Natural killer cell (primary cell): ENCODE measurements at regions not wholly inside any gene's neighbourhood (a gene's known extent, or its start where the extent isn't known, plus 50 kb on each side); places are given as distances from the start of the nearest gene placed in this dataset.

Source experiments
- ATAC-seq, 3 donors: fragments of 150-1000 bp in 2 of 3; fragments of 200-7000 bp in 1 of 3; cut with Tn5 transposase; 1 replicate in 1 of 3; 2 replicates in 2 of 3; pipeline ENCODE4 v1.10.0; 2021; ENCODE audit warnings: mild to moderate bottlenecking in 2 of 3, moderate library complexity in 2 of 3
- DNase-seq, 2 donors: peaks; one replicate each; pipeline versions ENCODE4 v3.0.0 to v3.0.0-alpha.2; 2013 to 2021; ENCODE audit warnings: mixed read lengths in 1 of 2
- H3K27ac ChIP-seq: one replicate; pipeline ENCODE4 v1.5.1; 2013; ENCODE audit warnings: mild to moderate bottlenecking, low read length
- H3K27me3 ChIP-seq: one replicate; pipeline ENCODE4 v1.6.1; 2013; ENCODE audit warnings: low read length; ENCODE audit not compliant: control insufficient read depth, insufficient read depth
- H3K36me3 ChIP-seq: one replicate; pipeline ENCODE4 v1.6.1; 2013; ENCODE audit warnings: low read length; ENCODE audit not compliant: control insufficient read depth, insufficient read depth
- H3K4me1 ChIP-seq: one replicate; pipeline ENCODE4 v1.6.1; 2013; ENCODE audit warnings: low read length; ENCODE audit not compliant: control insufficient read depth, insufficient read depth
- H3K4me3 ChIP-seq: one replicate; pipeline ENCODE4 v1.5.1; 2013; ENCODE audit warnings: low read length
- H3K9me3 ChIP-seq: one replicate; pipeline ENCODE4 v1.6.1; 2013; ENCODE audit warnings: low read length; ENCODE audit not compliant: control insufficient read depth, insufficient read depth
- H3K27ac Mint-ChIP-seq, 2 donors: one replicate each; pipeline ENCODE4 v1.8.0; 2022; ENCODE audit warnings: mild to moderate bottlenecking in 2 of 2, mixed read lengths in 2 of 2, moderate library complexity in 1 of 2
- H3K27me3 Mint-ChIP-seq, 2 donors: one replicate each; pipeline ENCODE4 v1.8.0; 2022; ENCODE audit warnings: low read depth in 2 of 2, mixed read lengths in 2 of 2
- H3K36me3 Mint-ChIP-seq: one replicate; pipeline ENCODE4 v1.8.0; 2022; ENCODE audit warnings: mixed read lengths
- H3K4me1 Mint-ChIP-seq, 2 donors: one replicate each; pipeline ENCODE4 v1.8.0; 2022; ENCODE audit warnings: mixed read lengths in 2 of 2
- H3K4me3 Mint-ChIP-seq: one replicate; pipeline ENCODE4 v1.8.0; 2022; ENCODE audit warnings: mild to moderate bottlenecking, moderate library complexity, mixed read lengths
- H3K9me3 Mint-ChIP-seq, 2 donors: one replicate each; pipeline ENCODE4 v1.8.0; 2022; ENCODE audit warnings: mixed read lengths in 2 of 2
- CTCF ChIP-seq: fragments of 200-600 bp; IDR thresholded peaks from one replicate; pipeline ENCODE4 v1.8.0; 2022; ENCODE audit warnings: antibody characterized with exemption
- WGBS: methylation state at CpG from one replicate; pipeline ENCODE4 v1.1.7; 2013; ENCODE audit warnings: missing lambda C conversion rate; ENCODE audit not compliant: insufficient coverage; 5-methylcytosine and 5-hydroxymethylcytosine counted together
- intact Hi-C: fragments of 100-400 bp; cut with micrococcal nuclease; formaldehyde crosslinking; loops from one replicate; pipeline ENCODE4 v1.14.2; 2022

- H3K27me3 ChIP-seq, result no peaks in the 10 kb centered on the region
- Mint-ChIP-seq H3K4me1 (peaks cover 8 to 9% of the 10 kb centered on the region in 2 donors), H3K4me3 (no peak overlapping the region), H3K36me3 (no peaks in the 10 kb centered on the region), H3K27me3 (no peaks in the 10 kb centered on the region), H3K9me3 (no peaks in the 10 kb centered on the region), H3K27ac (no peak overlapping the region)
- H3K27ac ChIP-seq, result no peak overlapping the region
- no peaks in the 10 kb centered on the region for H3K9me3 ChIP-seq
- no peak for DNase-seq
- ATAC-seq, result no peak
- H3K4me1 ChIP-seq, result no peaks in the 10 kb centered on the region
- no peak overlapping the region for H3K4me3 ChIP-seq
- no peak for TF ChIP-seq CTCF
- intact Hi-C loops, result no loop called here
- WGBS, result 57% methylated on average over 1 of the region's 1 CpG
- H3K36me3 ChIP-seq, result no peaks in the 10 kb centered on the region
Measured at GRCh38 chr2:41417511-41417910, 630.3 kb upstream of the PKDCC start.

- H3K4me3 Mint-ChIP-seq, result no peak overlapping the region
- no peak overlapping the region for H3K27ac ChIP-seq
- H3K9me3 ChIP-seq, result no peaks in the 10 kb centered on the region
- H3K36me3 Mint-ChIP-seq, result no peaks in the 10 kb centered on the region
- intact Hi-C loops, result no loop called here
- ATAC-seq, result no peak
- no peaks in the 10 kb centered on the region for H3K27me3 Mint-ChIP-seq
- H3K4me1 ChIP-seq, result no peaks in the 10 kb centered on the region
- no peaks in the 10 kb centered on the region for H3K9me3 Mint-ChIP-seq
- H3K4me3 ChIP-seq, result no peak overlapping the region
- TF ChIP-seq CTCF, result no peak
- no peaks in the 10 kb centered on the region for H3K4me1 Mint-ChIP-seq
- H3K27ac Mint-ChIP-seq, result no peak overlapping the region
- 93% methylated on average over 2 of the region's 3 CpGs for WGBS
- no peaks in the 10 kb centered on the region for H3K27me3 ChIP-seq
- no peaks in the 10 kb centered on the region for H3K36me3 ChIP-seq
- no peak for DNase-seq
Measured at GRCh38 chr2:41420219-41420618, 627.6 kb upstream of the PKDCC start.

- no peaks in the 10 kb centered on the region for H3K4me1 ChIP-seq
- intact Hi-C loops, result no loop called here
- no peaks in the 10 kb centered on the region for H3K36me3 ChIP-seq
- H3K27me3 ChIP-seq, result no peaks in the 10 kb centered on the region
- H3K36me3 Mint-ChIP-seq, result no peaks in the 10 kb centered on the region
- 80% methylated on average over 1 of the region's 1 CpG for WGBS
- H3K27me3 Mint-ChIP-seq, result no peaks in the 10 kb centered on the region
- H3K4me1 Mint-ChIP-seq, result no peaks in the 10 kb centered on the region
- no peak for ATAC-seq
- H3K9me3 Mint-ChIP-seq, result no peaks in the 10 kb centered on the region
- TF ChIP-seq CTCF, result no peak
- H3K27ac ChIP-seq, result no peak overlapping the region
- H3K4me3 ChIP-seq, result no peak overlapping the region
- no peak overlapping the region for H3K27ac Mint-ChIP-seq
- DNase-seq, result no peak
- H3K9me3 ChIP-seq, result no peaks in the 10 kb centered on the region
- H3K4me3 Mint-ChIP-seq, result no peak overlapping the region
Measured at GRCh38 chr2:41420872-41421271, 626.9 kb upstream of the PKDCC start.

GRCh38 chr2:41431756-41432155 lies 616.1 kb upstream of the PKDCC start:
- Histone ChIP-seq H3K4me1 (no peaks in the 10 kb centered on the region), H3K27me3 (no peaks in the 10 kb centered on the region), H3K4me3 (no peak overlapping the region), H3K27ac (no peak overlapping the region), H3K9me3 (no peaks in the 10 kb centered on the region), H3K36me3 (no peaks in the 10 kb centered on the region)
- Mint-ChIP-seq H3K4me1 (no peaks in the 10 kb centered on the region), H3K9me3 (no peaks in the 10 kb centered on the region), H3K27me3 (no peaks in the 10 kb centered on the region), H3K4me3 (no peak overlapping the region), H3K27ac (no peak overlapping the region), H3K36me3 (no peaks in the 10 kb centered on the region)
- DNase-seq (no peak), ATAC-seq (no peak)
- TF ChIP-seq CTCF, result no peak
- no CpG with 5 or more reads among the region's 2 CpGs for WGBS
- intact Hi-C loops, result no loop called here
